ENCODE measurements at regions not wholly inside any gene's neighbourhood (a gene's known extent, or its start where the extent isn't known, plus 50 kb on each side); places are given as distances from the start of the nearest gene placed in this dataset.

DNA sequence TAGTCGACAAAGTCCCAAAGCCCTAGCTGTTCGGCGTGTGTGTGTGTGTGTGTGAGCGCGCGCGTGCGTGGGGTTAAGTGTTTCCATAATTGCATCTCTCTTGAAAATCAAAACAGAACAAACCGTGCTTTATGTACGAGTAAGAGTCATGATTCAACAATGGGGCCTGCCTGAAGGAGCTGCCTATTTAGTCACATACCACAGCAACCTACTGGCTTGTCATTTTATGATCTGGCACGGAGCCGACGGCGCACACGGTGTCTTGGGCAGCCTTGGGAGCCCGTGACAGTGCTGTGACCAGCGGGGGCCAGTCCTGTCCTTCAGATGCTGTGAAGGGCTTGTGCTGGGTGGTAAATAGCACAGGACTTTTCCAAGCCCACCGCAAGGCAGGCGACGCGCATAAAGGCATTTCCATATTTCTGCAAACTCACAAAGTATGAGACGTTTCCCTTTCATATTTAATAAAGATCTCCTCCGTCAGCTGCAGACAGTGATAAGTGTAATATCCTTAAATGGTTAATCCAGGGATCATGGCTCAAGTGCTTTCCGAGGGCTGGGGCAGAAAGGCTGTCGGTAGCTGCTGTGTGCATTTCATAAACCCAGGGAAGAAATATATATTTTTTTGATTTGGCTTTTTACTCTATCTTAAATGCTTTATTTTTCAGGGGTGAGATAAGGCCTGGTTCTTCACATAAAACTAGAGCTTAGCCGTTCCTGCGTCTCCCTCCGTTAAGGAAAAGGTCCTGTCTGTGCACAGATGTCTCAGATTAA, 270.2 kb upstream of the IRX1 start:
- ChIA-PET CTCF (ENCODE audit: partially characterized antibody) (interaction anchor here (0.6 to 1.3 kb wide), 4 partner anchors 10 to 331 kb away, joined by 3 to 4 read pairs (median 3); no protein-coding TSS in a partner anchor), POLR2A (ENCODE audit: partially characterized antibody) (interaction anchor here (0.6 kb wide), 1 partner anchor 8 kb away, joined by 3 read pairs; no protein-coding TSS in a partner anchor)
- peaks cover 3 to 9% of the 10 kb centered on the region in 2 experiments; a peak in 2 of 4 replicates for H3K9me3 ChIP-seq (ENCODE audit: insufficient read depth in 2 of 2, low read depth in 1 of 2, low read length in 1 of 2)
- no peak overlapping the region for H3K4ac ChIP-seq (replicated peaks; ENCODE audit: insufficient read length, low read depth, low read length)
- no peak overlapping the region for H2BK20ac ChIP-seq (ENCODE audit: low read length)
- no peak overlapping the region for H3K14ac ChIP-seq (ENCODE audit: insufficient read length)
- no peak overlapping the region for H4K5ac ChIP-seq (ENCODE audit: insufficient read length, low read depth, low read length)
- 95% methylated on average over 28 of the region's 28 CpGs; no CpG with 5 or more reads in 1 of the 2 experiments for WGBS, 2 experiments (ENCODE audit: extremely low coverage in 1 of 2, insufficient coverage in 1 of 2, insufficient read length in 1 of 2, insufficient replicate concordance in 2 of 2, low coverage in 1 of 2, low lambda C conversion rate in 2 of 2, missing lambda C conversion rate in 1 of 2)
- no peak overlapping the region for H3K23ac ChIP-seq (ENCODE audit: insufficient read length)
- FAIRE-seq (no peak), DNase-seq (ENCODE audit: low read depth in 1 of 2, low spot score in 2 of 2) (no peak)
- no peak overlapping the region for H3K18ac ChIP-seq (ENCODE audit: extremely low read depth, low read length)
- no peak overlapping the region for H2BK120ac ChIP-seq (replicated peaks; ENCODE audit: low read depth, low read length)
- H3K4me2 ChIP-seq (ENCODE audit: insufficient read depth in 1 of 2, low read depth in 2 of 2, low read length in 2 of 2) = no peak overlapping the region
- no peaks in the 10 kb centered on the region for H3K27me3 ChIP-seq (replicated peaks in 1 of 4; ENCODE audit: control insufficient read depth in 3 of 4, extremely low read depth in 1 of 4, insufficient read depth in 3 of 4, low read length in 3 of 4)
- H3K79me1 ChIP-seq (ENCODE audit: low read depth, low read length) = peaks cover 10% of the 10 kb centered on the region
- H3K79me2 ChIP-seq (ENCODE audit: control insufficient read depth in 1 of 2, insufficient read depth in 2 of 2, low read length in 2 of 2) = peaks cover 0 to 5% of the 10 kb centered on the region in 2 experiments; a peak in 1 of 4 replicates
- H4K91ac ChIP-seq (replicated peaks; ENCODE audit: insufficient read length, low read length) = no peak overlapping the region
- H3K56ac ChIP-seq (replicated peaks; ENCODE audit: insufficient read length, low read depth, low read length) = no peak overlapping the region
- no peak overlapping the region for H3K9ac ChIP-seq (replicated peaks in 1 of 4; ENCODE audit: extremely low read depth in 1 of 4, low read depth in 3 of 4, low read length in 3 of 4)
- no peak overlapping the region for H2AFZ ChIP-seq (ENCODE audit: low read length)
- H3K36me3 ChIP-seq (ENCODE audit: control insufficient read depth in 2 of 4, insufficient read depth in 4 of 4, low read length in 3 of 4) = no peaks in the 10 kb centered on the region; a peak in 1 of 8 replicates
- no peak overlapping the region for H3K4me3 ChIP-seq (ENCODE audit: extremely low read depth in 1 of 4, insufficient read depth in 2 of 4, low read depth in 3 of 4, low read length in 4 of 4)
- no peak overlapping the region for H2AK5ac ChIP-seq (ENCODE audit: low read depth, low read length)
- peaks cover 0 to 12% of the 10 kb centered on the region in 2 experiments for H4K20me1 ChIP-seq (replicated peaks in 1 of 2; ENCODE audit: control insufficient read depth in 1 of 2, insufficient read depth in 2 of 2, low read length in 2 of 2)
- no peak overlapping the region for H4K8ac ChIP-seq (ENCODE audit: extremely low read depth, insufficient read depth, low read length)
- no peak overlapping the region for H2BK5ac ChIP-seq (ENCODE audit: low read depth, low read length)
- no peak overlapping the region for H2BK15ac ChIP-seq (ENCODE audit: low read length)
- no peak overlapping the region for H2BK12ac ChIP-seq (ENCODE audit: low read depth, low read length)
- no peak overlapping the region for H3K27ac ChIP-seq (ENCODE audit: low read depth, low read length)
- H3K23me2 ChIP-seq (ENCODE audit: low read depth, low read length) = peaks cover 21% of the 10 kb centered on the region
- H3K4me1 ChIP-seq (replicated peaks in 1 of 4; ENCODE audit: control insufficient read depth in 3 of 4, insufficient read depth in 4 of 4, low read length in 3 of 4) = peaks cover 0 to 10% (median 0%) of the 10 kb centered on the region in 4 experiments; a peak in 2 of 7 replicates
- no peak for TF ChIP-seq MAFK (IDR thresholded peaks at IDR 0.05; ENCODE audit: low read depth, low read length)
- no peak for TF ChIP-seq NANOG (IDR thresholded peaks at IDR 0.05; ENCODE audit: insufficient read depth, low read depth, low read length, poor library complexity, severe bottlenecking)
- no peak for TF ChIP-seq JUND (IDR thresholded peaks at IDR 0.05; ENCODE audit: low read length)
- TF ChIP-seq, protein P1, sequence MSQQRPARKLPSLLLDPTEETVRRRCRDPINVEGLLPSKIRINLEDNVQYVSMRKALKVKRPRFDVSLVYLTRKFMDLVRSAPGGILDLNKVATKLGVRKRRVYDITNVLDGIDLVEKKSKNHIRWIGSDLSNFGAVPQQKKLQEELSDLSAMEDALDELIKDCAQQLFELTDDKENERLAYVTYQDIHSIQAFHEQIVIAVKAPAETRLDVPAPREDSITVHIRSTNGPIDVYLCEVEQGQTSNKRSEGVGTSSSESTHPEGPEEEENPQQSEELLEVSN (IDR thresholded peaks at IDR 0.05) = no peak
- no peak for TF ChIP-seq HDAC6 (IDR thresholded peaks at IDR 0.05; ENCODE audit: low read depth, low read length)
- TF ChIP-seq BACH1 (IDR thresholded peaks at IDR 0.05; ENCODE audit: low read length) = no peak
- no peak for TF ChIP-seq TBP (IDR thresholded peaks at IDR 0.05; ENCODE audit: low read depth, low read length)
- TF ChIP-seq CEBPB (IDR thresholded peaks at IDR 0.05; ENCODE audit: low read depth, low read length) = no peak
- TF ChIP-seq KDM1A (IDR thresholded peaks at IDR 0.05; ENCODE audit: borderline replicate concordance, low read length) = no peak
- TF ChIP-seq YY1 (IDR thresholded peaks at IDR 0.05; ENCODE audit: low read depth, low read length) = no peak
- no peak for TF ChIP-seq PHF8 (conservative IDR thresholded peaks at IDR 0.05; ENCODE audit: low read depth, low read length)
- TF ChIP-seq GTF2F1 (IDR thresholded peaks at IDR 0.05; ENCODE audit: borderline replicate concordance, low read depth, low read length) = no peak
- TF ChIP-seq TCF12 (IDR thresholded peaks at IDR 0.05; ENCODE audit: low read depth, low read length) = no peak
